Ovary (tissue), 3 donors: ENCODE measurements at regions not wholly inside any gene's neighbourhood (a gene's known extent, or its start where the extent isn't known, plus 50 kb on each side); places are given as distances from the start of the nearest gene placed in this dataset.

Source experiments
- CTCF ChIP-seq, 3 donors: fragments of 450-650 bp in 2 of 3; fragments of 200-600 bp in 1 of 3; IDR thresholded peaks; one replicate each; pipeline versions ENCODE4 v1.5.1 to v1.8.0; 2016 to 2022; ENCODE audit warnings: antibody characterized with exemption in 3 of 3, mild to moderate bottlenecking in 1 of 3
- POLR2A ChIP-seq: fragments of 450-650 bp; IDR thresholded peaks from one replicate; pipeline ENCODE4 v1.6.1; 2017; ENCODE audit warnings: antibody characterized with exemption, mild to moderate bottlenecking, moderate library complexity
- donor health status: DM: no; HTN: no; CAD: no.

- TF ChIP-seq CTCF (IDR thresholded peaks at IDR 0.05) (no peak), POLR2A (no peak)
Observed at GRCh38 chr14:65237023-65237814, 134.9 kb upstream of the MAX start.
